ENCODE measurements at regions not wholly inside any gene's neighbourhood (a gene's known extent, or its start where the extent isn't known, plus 50 kb on each side); places are given as distances from the start of the nearest gene placed in this dataset.

DNA sequence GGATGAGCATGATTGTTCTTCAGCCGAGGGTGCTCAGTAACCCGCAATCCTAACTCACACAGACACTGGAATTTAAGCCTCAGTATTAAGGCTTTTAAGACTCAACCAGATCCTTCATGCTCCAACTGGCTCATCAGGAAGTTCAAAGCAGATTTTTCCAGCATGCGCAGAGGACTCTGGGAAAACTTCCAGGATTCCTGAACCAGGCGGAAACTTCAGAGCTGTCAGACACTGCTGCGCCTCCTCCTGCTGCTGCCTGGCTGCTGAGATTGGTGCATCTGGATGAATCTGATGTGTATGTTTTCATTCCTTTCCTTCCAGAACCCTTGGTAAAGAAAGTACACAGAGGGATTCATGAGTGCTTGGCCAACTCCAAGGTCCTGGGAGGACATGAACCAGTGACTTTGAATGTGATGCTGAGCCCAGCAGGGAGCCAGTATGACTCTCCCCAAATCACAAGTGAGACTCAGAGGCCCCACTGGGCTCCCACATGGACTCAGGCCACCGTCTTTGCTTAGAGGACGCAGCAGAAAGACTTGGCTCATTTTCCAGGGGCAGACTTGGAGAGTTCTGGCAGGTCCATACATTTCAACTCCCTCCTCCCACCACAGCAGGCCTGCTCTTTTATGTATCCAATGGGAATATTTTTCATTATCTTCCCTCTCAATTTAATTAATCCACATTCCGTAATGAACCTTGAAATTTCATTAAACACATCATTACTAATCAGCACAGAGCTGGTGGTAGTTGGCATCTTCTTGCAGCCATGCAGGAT, 143.5 kb upstream of the HDAC4 start:
- H3K36me3 Mint-ChIP-seq (ENCODE audit: insufficient read depth in 2 of 2) = peaks cover 2 to 8% of the 10 kb centered on the region in 2 donors
- peaks cover 2% of the 10 kb centered on the region in 2 donors for H3K9me3 Mint-ChIP-seq
- peak overlapping the region; percentile 61 for H3K27ac Mint-ChIP-seq
- H3K27me3 Mint-ChIP-seq (ENCODE audit: low read depth) = peaks cover 19% of the 10 kb centered on the region
- peak overlapping the region; percentile 53 to 65 for H3K4me3 Mint-ChIP-seq
- H3K4me1 Mint-ChIP-seq (ENCODE audit: low read depth) = peaks cover 63% of the 10 kb centered on the region
- ATAC-seq (replicated peaks in 1 of 2) = no peak
- no peak for DNase-seq

DNA sequence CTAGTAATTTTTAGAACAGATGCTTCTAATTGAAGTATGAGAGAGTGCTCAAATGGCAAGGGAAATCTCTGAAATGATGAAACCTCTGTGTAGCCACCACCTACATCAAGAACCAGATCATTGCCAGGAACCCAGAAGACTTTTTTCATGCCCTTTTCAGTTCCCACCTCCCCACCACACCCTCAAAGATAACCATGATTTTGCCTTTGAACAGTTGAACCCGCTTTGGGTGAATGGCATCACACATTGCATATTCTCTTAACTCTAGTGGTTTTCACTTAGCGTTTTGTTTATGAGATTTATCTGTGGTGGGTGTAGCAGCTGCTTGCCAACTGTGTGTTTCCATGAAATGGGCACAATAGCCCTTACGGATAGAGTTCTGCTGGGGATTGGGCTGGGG, 142.9 kb upstream of the HDAC4 start:
- DNase-seq (peak; percentile 46 to 51), ATAC-seq (replicated peaks in 1 of 2) (peak; percentile 1 to 13)
- H3K27me3 Mint-ChIP-seq (ENCODE audit: low read depth) = peaks cover 23% of the 10 kb centered on the region
- no peak overlapping the region for H3K27ac Mint-ChIP-seq
- H3K4me1 Mint-ChIP-seq (ENCODE audit: low read depth) = peaks cover 57% of the 10 kb centered on the region
- H3K9me3 Mint-ChIP-seq = peaks cover 2% of the 10 kb centered on the region in 2 donors
- peak overlapping the region; percentile 45 to 64 for H3K4me3 Mint-ChIP-seq
- peaks cover 2 to 8% of the 10 kb centered on the region in 2 donors for H3K36me3 Mint-ChIP-seq (ENCODE audit: insufficient read depth in 2 of 2)

DNA sequence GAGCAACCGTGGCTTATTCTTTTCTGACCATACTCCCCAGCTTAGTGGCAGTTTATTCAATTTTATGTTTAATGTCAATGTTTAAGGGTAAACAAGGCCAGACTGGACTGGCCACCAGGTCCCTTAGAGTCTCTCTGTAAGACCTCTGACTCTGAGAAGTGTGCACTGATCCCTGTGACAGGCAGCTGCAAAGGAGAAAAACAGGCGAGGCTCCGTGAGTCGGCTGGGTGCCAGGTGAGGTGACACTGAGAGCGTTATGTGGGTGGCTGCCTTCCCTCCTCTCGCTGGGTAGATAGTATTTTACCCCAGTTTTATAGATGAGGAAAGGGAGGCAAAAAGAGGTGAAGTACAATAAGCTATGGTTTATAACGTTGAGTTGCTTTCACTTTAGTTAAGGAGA, 139.4 kb upstream of the HDAC4 start:
- H3K36me3 Mint-ChIP-seq (ENCODE audit: insufficient read depth in 2 of 2) = peaks cover 2 to 5% of the 10 kb centered on the region in 2 donors
- H3K27me3 Mint-ChIP-seq (ENCODE audit: low read depth) = peaks cover 24% of the 10 kb centered on the region
- H3K27ac Mint-ChIP-seq = no peak overlapping the region
- peaks cover 30% of the 10 kb centered on the region for H3K4me1 Mint-ChIP-seq (ENCODE audit: low read depth)
- no peak for ATAC-seq (replicated peaks in 1 of 2)
- peaks cover 0 to 4% of the 10 kb centered on the region in 2 donors for H3K9me3 Mint-ChIP-seq
- DNase-seq = no peak
- H3K4me3 Mint-ChIP-seq = peak overlapping the region; percentile 3

DNA sequence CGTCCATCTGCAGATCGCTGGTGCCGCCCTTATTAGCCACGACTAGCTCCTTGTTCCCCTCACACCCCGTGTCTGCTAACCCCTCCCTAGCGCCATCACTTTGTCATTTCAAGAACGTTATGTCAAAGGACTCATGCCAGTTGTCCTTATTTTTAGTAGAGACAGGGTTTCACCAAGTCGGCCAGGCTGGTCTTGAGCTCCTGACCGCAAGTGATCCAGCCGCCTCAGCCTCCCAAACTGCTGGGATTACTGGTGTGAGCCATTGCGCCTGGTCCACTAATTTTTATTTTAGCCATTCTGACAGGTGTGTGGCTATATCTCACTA, 138.9 kb upstream of the HDAC4 start:
- H3K36me3 Mint-ChIP-seq (ENCODE audit: insufficient read depth in 2 of 2) = peaks cover 2 to 5% of the 10 kb centered on the region in 2 donors
- H3K4me3 Mint-ChIP-seq = no peak overlapping the region

DNA sequence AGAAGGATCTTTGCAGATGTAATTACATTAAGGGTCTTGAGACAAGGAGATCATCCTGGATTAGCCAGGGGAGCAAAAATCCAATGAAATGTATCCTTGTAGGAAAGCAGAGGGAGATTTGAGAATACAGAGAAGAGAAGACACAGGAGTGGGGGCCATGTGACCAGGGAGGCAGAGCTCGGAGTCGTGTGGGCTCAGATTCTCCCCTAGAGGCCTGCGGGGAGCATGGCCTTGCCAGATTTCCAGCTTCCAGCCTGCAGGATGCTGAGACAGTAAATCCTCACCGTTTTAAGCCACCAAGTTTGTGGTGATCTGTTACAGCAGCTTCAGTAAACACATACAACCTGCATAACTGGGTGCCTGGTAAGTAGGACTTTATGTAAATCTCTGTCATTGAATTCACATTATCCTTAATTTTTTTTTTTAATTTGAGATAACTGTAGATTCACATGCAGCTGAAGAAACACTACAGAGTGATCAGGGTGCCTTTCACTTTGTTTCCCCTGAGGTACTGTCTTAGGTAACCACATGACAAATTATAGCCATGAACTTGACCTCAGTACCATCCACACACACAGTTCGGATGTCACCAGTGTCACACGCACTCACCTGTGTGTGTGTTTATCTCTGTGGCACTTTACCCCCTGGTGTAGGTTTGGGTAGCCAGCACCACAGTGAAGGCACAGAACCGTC, 138.4 kb upstream of the HDAC4 start:
- H3K27me3 Mint-ChIP-seq (ENCODE audit: low read depth) = peaks cover 24% of the 10 kb centered on the region
- H3K36me3 Mint-ChIP-seq (ENCODE audit: insufficient read depth in 2 of 2) = peaks cover 2 to 5% of the 10 kb centered on the region in 2 donors
- DNase-seq = no peak
- H3K4me1 Mint-ChIP-seq (ENCODE audit: low read depth) = peaks cover 20% of the 10 kb centered on the region
- H3K4me3 Mint-ChIP-seq = no peak overlapping the region
- peaks cover 0 to 4% of the 10 kb centered on the region in 2 donors for H3K9me3 Mint-ChIP-seq
- no peak for ATAC-seq (replicated peaks in 1 of 2)
- no peak overlapping the region for H3K27ac Mint-ChIP-seq

More for the DNA sequence above, 138.9 kb upstream of the HDAC4 start:
- Mint-ChIP-seq H3K27ac (no peak overlapping the region), H3K9me3 (peaks cover 0 to 4% of the 10 kb centered on the region in 2 donors), H3K4me1 (ENCODE audit: low read depth) (peaks cover 26% of the 10 kb centered on the region), H3K27me3 (ENCODE audit: low read depth) (peaks cover 24% of the 10 kb centered on the region)
- ATAC-seq (replicated peaks in 1 of 2) (no peak), DNase-seq (no peak)

DNA sequence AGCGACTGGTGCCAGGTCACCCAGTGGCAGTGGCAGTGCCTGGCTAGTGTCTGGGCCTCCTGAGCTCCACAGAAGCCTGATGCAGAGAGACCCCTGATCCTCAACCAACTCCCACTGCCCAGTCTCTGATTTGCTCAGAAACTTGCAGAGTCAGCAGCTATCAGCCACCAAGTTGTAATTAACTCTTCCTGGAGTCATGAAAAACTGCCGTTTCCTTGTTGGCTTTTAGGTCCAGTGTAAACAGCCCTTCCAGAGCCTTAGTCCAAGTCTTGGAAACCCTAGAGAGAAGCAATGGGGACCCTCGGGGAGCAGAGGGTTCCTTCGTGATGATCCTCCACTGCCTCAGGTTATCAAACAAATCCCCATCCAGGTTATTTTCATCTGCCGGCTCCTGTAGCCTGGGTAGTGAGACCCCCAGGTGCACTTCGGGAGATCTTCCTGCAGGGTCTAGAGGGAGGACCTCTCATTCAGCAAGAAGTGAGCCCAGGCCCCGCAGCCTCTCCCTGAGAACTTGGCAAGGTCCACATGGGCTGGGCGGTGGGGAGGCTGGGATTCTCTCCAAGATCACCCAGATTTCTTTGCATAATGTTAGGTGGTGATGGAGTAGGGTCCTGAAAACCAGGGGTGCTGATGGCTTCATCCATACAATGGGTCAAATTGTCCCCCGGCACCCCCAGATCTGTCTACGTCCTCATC, 137.7 kb upstream of the HDAC4 start:
- no peak for DNase-seq
- no peak overlapping the region for H3K4me3 Mint-ChIP-seq
- peaks cover 13% of the 10 kb centered on the region for H3K4me1 Mint-ChIP-seq (ENCODE audit: low read depth)
- ATAC-seq (replicated peaks in 1 of 2) = no peak
- peaks cover 0 to 5% of the 10 kb centered on the region in 2 donors for H3K36me3 Mint-ChIP-seq (ENCODE audit: insufficient read depth in 2 of 2)
- no peak overlapping the region for H3K27ac Mint-ChIP-seq
- peaks cover 31% of the 10 kb centered on the region for H3K27me3 Mint-ChIP-seq (ENCODE audit: low read depth)
- peaks cover 0 to 2% of the 10 kb centered on the region in 2 donors for H3K9me3 Mint-ChIP-seq

DNA sequence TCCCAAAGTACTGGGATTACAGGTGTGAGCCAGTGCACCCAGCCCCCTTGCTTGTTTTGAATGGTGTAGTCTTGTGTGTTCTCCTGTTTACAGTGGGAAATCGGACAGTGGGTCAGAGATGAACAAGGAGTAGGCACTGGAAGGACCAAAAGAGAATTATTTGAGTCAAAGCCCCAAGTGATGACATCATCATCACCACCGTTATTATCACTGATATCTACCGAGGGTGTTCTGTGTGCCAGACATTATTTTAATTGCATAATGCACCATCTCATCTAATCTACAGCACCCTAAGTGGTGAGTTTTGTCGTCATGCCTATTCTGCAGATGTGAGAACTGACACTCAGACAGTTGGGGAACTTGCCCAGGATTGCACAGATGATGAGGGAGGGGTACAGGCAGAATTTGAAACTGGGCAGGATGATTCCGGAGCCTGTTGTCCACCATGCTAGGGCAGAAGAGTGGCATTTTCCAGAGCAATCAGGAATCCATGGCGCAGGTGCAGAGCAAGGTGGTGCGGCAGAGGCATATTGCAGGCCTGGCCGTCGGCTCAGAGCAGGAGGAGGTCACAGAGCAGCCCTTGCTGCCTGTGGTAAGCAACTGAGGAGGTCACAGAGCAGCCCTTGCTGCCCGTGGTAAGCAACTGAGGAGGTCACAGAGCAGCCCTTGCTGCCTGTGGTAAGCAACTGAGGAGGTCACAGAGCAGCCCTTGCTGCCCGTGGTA, 137.0 kb upstream of the HDAC4 start:
- H3K36me3 Mint-ChIP-seq (ENCODE audit: insufficient read depth in 2 of 2) = peaks cover 0 to 5% of the 10 kb centered on the region in 2 donors
- DNase-seq = no peak
- H3K4me1 Mint-ChIP-seq (ENCODE audit: low read depth) = peaks cover 11% of the 10 kb centered on the region
- H3K27me3 Mint-ChIP-seq (ENCODE audit: low read depth) = peaks cover 34% of the 10 kb centered on the region
- H3K9me3 Mint-ChIP-seq = peaks cover 0 to 2% of the 10 kb centered on the region in 2 donors
- H3K4me3 Mint-ChIP-seq = no peak overlapping the region
- no peak overlapping the region for H3K27ac Mint-ChIP-seq
- no peak for ATAC-seq (replicated peaks in 1 of 2)

DNA sequence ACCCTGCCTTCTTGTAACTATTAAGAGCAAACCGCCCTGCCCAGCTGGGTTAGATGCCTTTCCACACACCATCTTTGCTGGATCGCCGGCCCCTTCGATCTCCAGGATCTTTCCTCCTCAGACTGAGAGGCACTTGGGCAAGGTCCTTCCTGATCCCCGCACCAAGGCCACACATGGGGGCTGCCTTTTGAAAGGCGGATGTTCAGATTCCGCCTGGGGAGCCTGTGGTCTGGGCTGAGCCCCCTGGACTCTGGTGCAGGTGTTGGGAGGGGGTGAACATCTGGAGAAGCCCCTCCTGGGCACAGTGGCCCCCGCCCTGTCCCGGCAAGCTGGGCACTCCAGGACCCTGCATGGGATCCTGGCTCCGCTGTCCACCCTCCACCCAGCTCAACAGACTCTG, 135.4 kb upstream of the HDAC4 start:
- Mint-ChIP-seq H3K4me1 (ENCODE audit: low read depth) (peaks cover 11% of the 10 kb centered on the region), H3K36me3 (ENCODE audit: insufficient read depth in 2 of 2) (no peaks in the 10 kb centered on the region), H3K27me3 (ENCODE audit: low read depth) (peaks cover 28% of the 10 kb centered on the region), H3K9me3 (peaks cover 0 to 2% of the 10 kb centered on the region in 2 donors), H3K4me3 (no peak overlapping the region), H3K27ac (no peak overlapping the region)
- DNase-seq = no peak
- ATAC-seq (replicated peaks in 1 of 2) = no peak

DNA sequence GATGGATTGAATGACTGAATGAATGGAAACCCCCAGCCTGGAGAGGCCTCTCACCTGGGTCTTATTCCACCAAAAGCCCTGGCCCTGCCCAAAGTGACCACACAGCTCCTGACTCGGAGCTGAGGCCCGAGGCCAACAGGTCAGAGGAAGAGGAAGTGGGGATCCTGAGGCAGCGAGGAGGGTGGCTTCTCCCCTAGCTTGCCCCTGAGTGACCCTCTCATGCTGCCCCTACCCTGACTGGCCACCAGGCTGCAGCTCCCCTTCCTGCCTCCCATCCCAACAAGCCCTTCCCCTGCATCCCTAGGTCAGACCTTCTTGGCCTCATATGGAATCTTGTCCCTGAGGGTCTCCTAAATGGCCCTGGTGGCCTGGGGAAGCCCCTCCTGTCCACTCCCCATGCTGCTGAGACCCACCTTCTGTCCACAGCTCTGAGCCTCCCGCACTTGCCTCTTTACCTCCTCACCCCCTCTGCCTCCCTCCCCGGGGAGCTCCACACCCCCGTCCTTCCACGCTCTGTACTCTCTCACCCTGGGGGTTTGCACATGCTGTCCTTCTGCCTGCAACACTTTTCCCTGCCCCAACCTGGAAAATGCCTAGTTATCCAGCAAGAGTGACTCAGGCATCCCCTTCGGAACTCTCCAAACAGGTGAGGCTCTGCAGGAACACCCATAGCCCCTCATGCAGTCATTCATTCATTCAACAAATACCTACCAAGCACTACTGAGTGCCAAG, 134.8 kb upstream of the HDAC4 start:
- Mint-ChIP-seq H3K27me3 (ENCODE audit: low read depth) (peaks cover 27% of the 10 kb centered on the region), H3K4me1 (ENCODE audit: low read depth) (peaks cover 10% of the 10 kb centered on the region)

DNA sequence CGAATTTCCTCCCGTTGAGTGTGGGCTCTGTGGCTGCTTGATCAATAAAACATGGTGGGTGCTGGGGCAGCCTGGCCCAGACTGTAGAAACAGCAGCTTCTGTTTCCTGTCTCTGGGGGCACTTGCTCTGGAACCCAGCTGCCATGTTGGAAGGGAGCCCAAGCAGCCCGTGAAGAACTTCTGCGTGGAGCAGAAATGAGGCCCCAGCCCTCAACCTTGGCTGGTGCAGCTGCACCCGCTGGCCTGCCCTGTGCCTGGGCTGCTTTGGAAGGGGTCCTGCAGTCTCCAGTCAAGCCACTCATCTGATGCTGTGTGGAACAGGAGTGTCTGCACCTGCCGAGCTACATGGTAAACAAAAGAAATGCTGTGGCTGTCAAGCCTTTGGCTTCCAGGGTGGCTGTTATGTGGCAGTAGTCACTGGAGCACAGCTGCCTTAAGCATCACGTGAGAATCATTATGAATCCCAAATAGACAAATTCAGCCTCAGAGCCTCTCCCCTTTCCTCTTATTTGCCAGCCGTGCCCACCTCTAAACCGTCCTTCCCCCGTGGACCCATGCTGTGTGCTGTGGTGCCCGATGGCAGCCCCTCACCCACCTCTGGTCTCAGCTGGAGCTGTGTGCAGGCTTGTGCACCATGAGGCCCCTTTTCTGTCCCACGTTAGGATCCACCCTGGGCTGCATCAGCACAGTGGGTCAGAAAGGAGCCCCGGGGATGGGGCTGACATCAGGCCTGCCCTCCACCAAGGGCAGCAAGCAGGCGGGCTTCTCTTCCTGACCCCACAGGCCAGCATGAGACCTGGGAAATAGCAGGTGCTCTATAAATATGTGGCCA, 134.0 kb upstream of the HDAC4 start:
- DNase-seq (no peak), ATAC-seq (replicated peaks in 1 of 2) (no peak)
- Mint-ChIP-seq H3K36me3 (ENCODE audit: insufficient read depth in 2 of 2) (no peaks in the 10 kb centered on the region), H3K9me3 (peaks cover 0 to 2% of the 10 kb centered on the region in 2 donors), H3K4me1 (ENCODE audit: low read depth) (peaks cover 2% of the 10 kb centered on the region), H3K27me3 (ENCODE audit: low read depth) (peaks cover 29% of the 10 kb centered on the region), H3K27ac (no peak overlapping the region), H3K4me3 (no peak overlapping the region)

More for the DNA sequence above, 134.8 kb upstream of the HDAC4 start:
- ATAC-seq (replicated peaks in 1 of 2) (no peak), DNase-seq (no peak)
- no peak overlapping the region for H3K27ac Mint-ChIP-seq
- no peaks in the 10 kb centered on the region for H3K36me3 Mint-ChIP-seq (ENCODE audit: insufficient read depth in 2 of 2)
- no peak overlapping the region for H3K4me3 Mint-ChIP-seq
- H3K9me3 Mint-ChIP-seq = peaks cover 0 to 2% of the 10 kb centered on the region in 2 donors

DNA sequence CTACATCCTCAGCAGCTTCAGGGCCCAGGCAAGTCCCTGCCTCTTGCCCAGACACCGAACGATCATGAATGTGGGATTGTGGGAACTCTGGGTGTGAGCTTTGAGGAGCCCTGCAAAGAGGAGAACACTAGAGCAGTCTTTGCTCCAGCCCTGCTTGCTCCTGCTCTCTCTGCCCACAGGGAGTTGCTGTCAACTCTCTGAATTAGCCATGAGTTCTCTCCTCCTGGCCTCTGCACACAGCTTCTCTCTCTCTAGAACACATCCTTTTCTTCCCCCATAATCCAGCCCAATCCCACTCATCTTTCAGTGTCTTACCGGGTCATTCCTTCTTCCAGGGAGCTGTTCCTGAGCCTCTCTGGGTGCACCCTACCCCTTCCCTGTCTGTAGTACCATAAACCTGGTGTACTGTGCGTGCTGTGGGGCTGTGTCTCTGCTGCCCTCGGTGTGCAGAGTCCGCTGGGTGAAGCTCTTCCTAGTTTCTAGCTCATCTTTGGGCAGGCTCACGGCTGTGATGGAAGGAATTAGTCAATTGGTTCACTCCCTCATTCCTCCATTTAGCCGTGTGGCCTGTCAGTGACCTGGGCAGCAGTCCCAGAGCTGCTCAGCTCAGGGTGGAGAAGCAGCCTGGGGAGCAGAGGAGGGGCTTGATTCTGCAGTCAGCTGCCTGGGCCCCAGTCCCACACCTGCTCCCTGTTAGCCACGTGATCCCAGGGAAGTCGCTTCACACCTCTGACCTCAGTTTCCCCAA, 132.9 kb upstream of the HDAC4 start:
- peaks cover 23% of the 10 kb centered on the region for H3K27me3 Mint-ChIP-seq (ENCODE audit: low read depth)
- DNase-seq (no peak), ATAC-seq (replicated peaks in 1 of 2) (no peak)
- H3K36me3 Mint-ChIP-seq (ENCODE audit: insufficient read depth in 2 of 2) = no peaks in the 10 kb centered on the region
- H3K9me3 Mint-ChIP-seq = peaks cover 0 to 2% of the 10 kb centered on the region in 2 donors
- no peak overlapping the region for H3K27ac Mint-ChIP-seq
- no peak overlapping the region for H3K4me3 Mint-ChIP-seq
- no peaks in the 10 kb centered on the region for H3K4me1 Mint-ChIP-seq (ENCODE audit: low read depth)
